ENCODE measurements at regions not wholly inside any gene's neighbourhood (a gene's known extent, or its start where the extent isn't known, plus 50 kb on each side); places are given as distances from the start of the nearest gene placed in this dataset.
"Not testable (repeated sequence)": the region's sequence is repeated elsewhere in the genome, so short reads cannot be mapped to it uniquely, and the experiment has no call there.

DNA sequence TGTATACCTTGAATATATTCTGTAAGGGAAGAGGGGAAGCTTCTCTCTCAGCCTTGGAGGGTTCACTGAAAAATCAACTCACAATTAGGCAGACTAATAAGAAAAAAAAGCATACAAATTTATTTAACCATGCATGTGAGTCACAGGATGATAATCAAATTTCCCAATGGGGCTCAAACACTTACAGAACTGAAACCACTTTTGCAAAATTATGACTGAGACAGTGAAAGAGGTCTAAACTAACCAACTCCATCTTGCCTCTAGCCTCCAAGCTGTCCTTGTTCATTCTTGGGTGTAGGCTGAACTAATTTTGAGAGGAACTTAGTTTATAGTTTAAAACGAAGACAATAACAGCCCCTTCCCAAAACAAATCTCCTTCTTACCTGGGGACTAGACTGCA lies 618.3 kb upstream of the AUTS2 start:
- H3K27ac ChIP-seq = no peak overlapping the region

DNA sequence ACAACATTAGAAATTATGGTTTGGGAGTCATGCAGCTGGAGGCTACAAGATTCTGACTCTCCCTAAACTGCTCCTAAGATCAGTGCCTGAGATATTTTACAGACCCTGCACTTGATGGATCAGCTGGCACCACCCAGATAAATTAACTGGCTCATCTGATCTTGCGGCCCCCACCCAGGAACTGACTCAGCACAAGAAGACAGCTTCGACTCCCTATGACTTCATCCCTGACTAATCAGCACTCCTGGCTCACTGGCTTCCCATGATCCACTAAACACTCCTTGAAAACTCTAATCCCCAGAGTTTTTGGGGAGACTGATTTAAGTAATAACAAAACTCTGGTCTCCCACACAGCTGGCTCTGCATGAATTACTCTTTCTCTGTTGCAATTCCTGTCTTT lies 617.8 kb upstream of the AUTS2 start:
- not testable (repeated sequence) for H3K27ac ChIP-seq

More for the DNA sequence above, 618.3 kb upstream of the AUTS2 start:
- TF ChIP-seq ZFX (IDR thresholded peaks at IDR 0.05) = no peak
- TF ChIP-seq, protein P1, sequence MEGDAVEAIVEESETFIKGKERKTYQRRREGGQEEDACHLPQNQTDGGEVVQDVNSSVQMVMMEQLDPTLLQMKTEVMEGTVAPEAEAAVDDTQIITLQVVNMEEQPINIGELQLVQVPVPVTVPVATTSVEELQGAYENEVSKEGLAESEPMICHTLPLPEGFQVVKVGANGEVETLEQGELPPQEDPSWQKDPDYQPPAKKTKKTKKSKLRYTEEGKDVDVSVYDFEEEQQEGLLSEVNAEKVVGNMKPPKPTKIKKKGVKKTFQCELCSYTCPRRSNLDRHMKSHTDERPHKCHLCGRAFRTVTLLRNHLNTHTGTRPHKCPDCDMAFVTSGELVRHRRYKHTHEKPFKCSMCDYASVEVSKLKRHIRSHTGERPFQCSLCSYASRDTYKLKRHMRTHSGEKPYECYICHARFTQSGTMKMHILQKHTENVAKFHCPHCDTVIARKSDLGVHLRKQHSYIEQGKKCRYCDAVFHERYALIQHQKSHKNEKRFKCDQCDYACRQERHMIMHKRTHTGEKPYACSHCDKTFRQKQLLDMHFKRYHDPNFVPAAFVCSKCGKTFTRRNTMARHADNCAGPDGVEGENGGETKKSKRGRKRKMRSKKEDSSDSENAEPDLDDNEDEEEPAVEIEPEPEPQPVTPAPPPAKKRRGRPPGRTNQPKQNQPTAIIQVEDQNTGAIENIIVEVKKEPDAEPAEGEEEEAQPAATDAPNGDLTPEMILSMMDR (conservative IDR thresholded peaks at IDR 0.05) = no peak

DNA sequence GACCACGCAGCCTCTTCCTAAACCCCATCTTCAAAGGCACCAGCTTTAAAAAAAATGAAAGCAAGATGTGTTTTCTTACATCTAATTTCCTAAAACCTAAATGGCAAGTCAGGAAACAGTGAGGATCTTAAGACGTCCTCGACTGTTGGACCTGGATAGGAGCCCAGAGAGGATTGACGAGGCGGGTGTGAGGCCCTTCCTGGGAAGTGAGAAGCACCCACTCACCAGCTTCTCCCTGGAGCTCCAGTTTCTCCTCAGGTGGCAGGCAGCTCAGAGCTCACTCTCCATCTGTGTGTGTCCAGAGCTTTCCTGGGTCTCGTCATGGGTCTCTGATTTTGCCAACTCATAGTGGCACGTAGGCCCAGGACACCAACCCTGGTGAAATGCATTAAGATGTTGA lies 614.0 kb upstream of the AUTS2 start:
- TF ChIP-seq, protein P1 (conservative IDR thresholded peaks at IDR 0.05) = no peak
- H3K27ac ChIP-seq = no peak overlapping the region

DNA sequence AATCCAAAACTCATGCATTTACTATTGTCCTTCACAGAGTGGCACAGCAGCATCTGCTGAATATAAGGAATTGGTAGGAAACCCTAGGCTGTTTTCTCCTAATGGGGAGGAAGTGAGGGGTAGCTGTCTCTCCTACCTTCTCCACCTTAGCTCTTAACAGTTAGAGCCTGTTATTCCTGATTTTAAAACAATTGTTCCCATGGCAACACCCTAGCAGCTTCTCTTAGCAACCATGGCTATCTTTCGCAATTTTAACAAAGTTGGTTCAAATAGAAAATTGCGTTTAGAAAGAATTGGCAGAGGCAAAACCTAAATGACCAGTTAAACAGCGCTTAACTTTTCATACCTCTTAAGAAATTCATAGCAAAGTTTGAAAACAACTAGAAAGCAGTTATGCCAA lies 603.4 kb upstream of the AUTS2 start:
- no peak overlapping the region for H3K27ac ChIP-seq
- no peak for TF ChIP-seq ZFX (IDR thresholded peaks at IDR 0.05)
- TF ChIP-seq, protein P1 (conservative IDR thresholded peaks at IDR 0.05) = no peak

DNA sequence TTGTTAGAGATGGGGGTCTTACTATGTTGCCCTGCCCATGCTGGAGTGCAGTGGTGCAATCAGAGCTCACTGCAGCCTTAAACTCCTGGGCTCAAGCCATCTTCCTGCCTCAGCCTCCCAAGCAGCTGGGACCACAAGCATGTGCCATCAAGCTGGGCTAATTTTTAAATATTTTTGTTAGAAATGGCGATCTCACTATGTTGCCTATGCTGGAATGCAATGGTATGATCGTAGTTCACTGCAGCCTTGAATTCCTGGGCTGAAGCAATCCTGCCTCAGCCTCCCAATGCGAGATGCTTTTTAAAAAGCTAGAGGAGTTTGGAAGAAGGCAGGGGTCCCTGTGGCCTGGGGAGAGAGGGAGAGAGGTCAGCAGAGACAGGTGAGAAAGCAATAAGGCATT lies 600.1 kb upstream of the AUTS2 start:
- no peak overlapping the region for H3K27ac ChIP-seq
- TF ChIP-seq ZFX (IDR thresholded peaks at IDR 0.05) = no peak
- TF ChIP-seq, protein P1 (conservative IDR thresholded peaks at IDR 0.05) = no peak

DNA sequence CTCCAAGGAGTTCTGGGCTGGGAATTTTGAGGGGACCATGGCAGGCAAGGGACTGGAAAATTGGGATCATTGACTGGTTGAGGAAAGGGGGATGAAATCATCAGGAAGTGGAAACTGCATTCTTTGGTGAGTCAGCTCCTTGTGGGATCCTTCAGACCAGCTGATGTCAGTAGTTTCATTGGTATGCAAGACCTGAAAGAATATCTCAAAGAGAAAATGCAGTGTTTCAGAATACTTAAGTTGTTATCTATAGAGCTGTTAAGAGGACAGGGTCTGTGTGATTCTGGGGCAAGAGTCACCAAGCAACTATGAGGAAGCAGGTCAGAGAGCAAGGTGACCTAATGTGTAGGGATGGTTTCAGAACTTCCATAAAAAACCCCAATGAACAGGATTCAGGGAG lies 595.9 kb upstream of the AUTS2 start:
- no peak overlapping the region for H3K27ac ChIP-seq

DNA sequence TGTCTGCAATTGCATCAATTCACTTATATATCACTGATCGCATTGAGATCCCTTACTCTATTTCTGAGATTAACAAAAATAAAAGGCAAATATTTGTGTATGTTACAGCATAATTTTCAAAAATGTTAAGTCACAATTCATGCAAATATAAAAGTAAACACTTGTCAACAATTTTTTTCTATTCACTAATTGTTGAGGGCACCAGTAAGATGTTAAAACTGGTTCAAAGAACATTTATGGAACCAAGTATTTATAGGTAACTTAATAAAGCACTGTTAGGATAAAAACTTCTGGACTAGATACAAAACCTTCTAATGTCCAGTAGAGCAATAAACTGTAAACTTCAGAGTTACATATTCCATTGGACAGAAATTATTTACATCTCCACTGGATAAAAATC lies 586.1 kb upstream of the AUTS2 start:
- no peak overlapping the region for H3K27ac ChIP-seq
- TF ChIP-seq ZFX (IDR thresholded peaks at IDR 0.05) = no peak
- TF ChIP-seq, protein P1 (conservative IDR thresholded peaks at IDR 0.05) = no peak

More for the DNA sequence above, 595.9 kb upstream of the AUTS2 start:
- TF ChIP-seq ZFX (IDR thresholded peaks at IDR 0.05) = no peak
- TF ChIP-seq, protein P1 (conservative IDR thresholded peaks at IDR 0.05) = no peak

DNA sequence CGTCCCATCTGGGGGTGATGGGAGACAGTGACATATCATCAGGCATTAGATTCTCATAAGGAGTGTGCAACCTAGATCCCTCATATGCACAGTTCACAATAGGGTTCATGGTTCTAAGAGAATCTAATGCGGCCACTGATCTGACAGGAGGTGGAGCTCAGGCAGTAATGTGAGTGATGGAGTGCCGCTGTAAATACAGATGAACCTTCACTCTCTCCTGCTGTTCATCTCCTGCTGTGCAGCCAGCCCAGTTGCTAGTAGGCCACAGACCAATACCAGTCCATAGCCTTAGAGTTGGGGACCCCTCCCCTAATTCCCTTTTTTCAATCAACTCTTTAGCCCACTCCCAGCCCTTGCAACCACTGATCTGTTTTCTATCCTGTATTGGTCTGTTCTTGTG lies 581.1 kb upstream of the AUTS2 start:
- TF ChIP-seq ZFX (IDR thresholded peaks at IDR 0.05) = no peak
- TF ChIP-seq, protein P1 (conservative IDR thresholded peaks at IDR 0.05) = no peak
- H3K27ac ChIP-seq = no peak overlapping the region

Data from C4-2B (cell line).